HEK293 (cell line): ENCODE measurements at regions not wholly inside any gene's neighbourhood (a gene's known extent, or its start where the extent isn't known, plus 50 kb on each side); places are given as distances from the start of the nearest gene placed in this dataset.

Source experiments
- CTCF ChIA-PET: fragments of 350-600 bp; formaldehyde crosslinking; extraction: SDS; loops from one replicate; lab custom pipeline; 2021; ENCODE audit warnings: antibody characterized with exemption; lab: Yijun Ruan, JAX
- POLR2A ChIA-PET: fragments of 300-600 bp; formaldehyde crosslinking; extraction: SDS; loops from one replicate; lab custom pipeline; 2020; ENCODE audit warnings: antibody characterized with exemption, inconsistent platforms; lab: Yijun Ruan, JAX
- H3K27ac ChIP-seq: fragments of 200-500 bp; sonication (Bioruptor generic); 2 replicates; pipeline ENCODE4 v1.5.1; 2014; ENCODE audit warnings: low read depth, low read length, control low read depth, inconsistent platforms; ENCODE audit errors: extremely low read depth
- H3K36me3 ChIP-seq, 2 experiments: fragments of 200-500 bp in 1 of 2; sonication (Bioruptor generic) in 1 of 2; 1 replicate in 1 of 2; 2 replicates in 1 of 2; pipeline ENCODE4 v1.5.1; 2014 to 2017; ENCODE audit warnings: inconsistent platforms in 2 of 2, low read length in 2 of 2; ENCODE audit not compliant: control insufficient read depth in 2 of 2, insufficient read depth in 1 of 2
- H3K4me1 ChIP-seq: fragments of 200-500 bp; sonication (Bioruptor generic); 2 replicates; pipeline ENCODE4 v1.5.1; 2014; ENCODE audit warnings: mild to moderate bottlenecking, low read length, inconsistent platforms; ENCODE audit not compliant: control insufficient read depth, insufficient read depth
- H3K4me3 ChIP-seq: 2 replicates; pipeline ENCODE4 v1.5.1; 2011; ENCODE audit warnings: low read depth, mild to moderate bottlenecking, control low read depth, low read length, moderate library complexity
- H3K9me3 ChIP-seq: fragments of 200-500 bp; sonication (Bioruptor generic); 2 replicates; pipeline ENCODE4 v1.5.1; 2014; ENCODE audit warnings: low read depth, low read length, inconsistent platforms; ENCODE audit not compliant: control insufficient read depth, insufficient read depth
- ATF2 ChIP-seq: fragments of 450-650 bp; formaldehyde crosslinking; IDR thresholded peaks from 2 replicates; pipeline ENCODE4 v1.5.1; 2016; ENCODE audit warnings: missing biosample characterization, missing genetic modification characterization, low read depth
- WT1 ChIP-seq: fragments of 450-650 bp; formaldehyde crosslinking; IDR thresholded peaks from 2 replicates; pipeline ENCODE4 v1.5.1; 2016; ENCODE audit warnings: missing biosample characterization, missing genetic modification characterization
- ZBTB17 ChIP-seq: fragments of 450-650 bp; formaldehyde crosslinking; IDR thresholded peaks from 2 replicates; pipeline ENCODE4 v1.5.1; 2016; ENCODE audit warnings: missing biosample characterization, missing genetic modification characterization
- ZBTB6 ChIP-seq: fragments of 450-650 bp; formaldehyde crosslinking; IDR thresholded peaks from 2 replicates; pipeline ENCODE4 v1.5.1; 2017; ENCODE audit warnings: missing biosample characterization, missing genetic modification characterization
- ZFP37 ChIP-seq: fragments of 450-650 bp; formaldehyde crosslinking; IDR thresholded peaks from 2 replicates; pipeline ENCODE4 v1.5.1; 2016; ENCODE audit warnings: missing biosample characterization, missing genetic modification characterization
- ZFP41 ChIP-seq: fragments of 450-650 bp; formaldehyde crosslinking; IDR thresholded peaks from 2 replicates; pipeline ENCODE4 v1.5.1; 2016; ENCODE audit warnings: missing biosample characterization, missing genetic modification characterization, borderline replicate concordance
- ZNF2 ChIP-seq: fragments of 450-650 bp; formaldehyde crosslinking; IDR thresholded peaks from 2 replicates; pipeline ENCODE4 v1.5.1; 2016; ENCODE audit warnings: missing biosample characterization, missing genetic modification characterization
- ZNF214 ChIP-seq: fragments of 450-650 bp; formaldehyde crosslinking; IDR thresholded peaks from 2 replicates; pipeline ENCODE4 v1.5.1; 2017; ENCODE audit warnings: missing biosample characterization, mild to moderate bottlenecking, missing genetic modification characterization, borderline replicate concordance
- ZNF24 ChIP-seq: fragments of 450-650 bp; formaldehyde crosslinking; IDR thresholded peaks from 2 replicates; pipeline ENCODE4 v1.5.1; 2016; ENCODE audit warnings: missing biosample characterization, missing genetic modification characterization
- ZNF302 ChIP-seq: fragments of 450-650 bp; formaldehyde crosslinking; IDR thresholded peaks from 2 replicates; pipeline ENCODE4 v1.5.1; 2016; ENCODE audit warnings: missing biosample characterization, missing genetic modification characterization, low read depth
- ZNF341 ChIP-seq: fragments of 450-650 bp; formaldehyde crosslinking; IDR thresholded peaks from 2 replicates; pipeline ENCODE4; 2016; ENCODE audit warnings: low read depth, missing biosample characterization, missing genetic modification characterization
- ZNF488 ChIP-seq: fragments of 450-650 bp; formaldehyde crosslinking; IDR thresholded peaks from 2 replicates; pipeline ENCODE4 v1.5.1; 2016; ENCODE audit warnings: missing biosample characterization, missing genetic modification characterization
- ZNF518A ChIP-seq: fragments of 450-650 bp; formaldehyde crosslinking; conservative IDR thresholded peaks from 2 replicates; pipeline ENCODE4 v1.5.1; 2016; ENCODE audit warnings: low read depth, missing biosample characterization, missing genetic modification characterization
- ZNF629 ChIP-seq: fragments of 450-650 bp; formaldehyde crosslinking; IDR thresholded peaks from 2 replicates; pipeline ENCODE4 v1.5.1; 2017; ENCODE audit warnings: missing biosample characterization, missing genetic modification characterization
- ZNF692 ChIP-seq: fragments of 450-650 bp; formaldehyde crosslinking; IDR thresholded peaks from 2 replicates; pipeline ENCODE4 v1.5.1; 2016; ENCODE audit warnings: missing biosample characterization, missing genetic modification characterization
- ZXDB ChIP-seq: fragments of 450-650 bp; formaldehyde crosslinking; IDR thresholded peaks from 2 replicates; pipeline ENCODE4 v1.5.1; 2016; ENCODE audit warnings: missing biosample characterization, missing genetic modification characterization

GRCh38 chr6:28606424-28607391 lies 81.0 kb downstream of the GPX5 start (continued):
- no peak for TF ChIP-seq ZNF214 (tag by site-specific recombination)
- no peak for TF ChIP-seq ZNF302 (tag by site-specific recombination)
- TF ChIP-seq ZNF692 (tag by site-specific recombination) = peak; percentile 12; the same call in 1 of the 2 replicates
- peak; percentile 78 for TF ChIP-seq ZBTB17 (tag by site-specific recombination)
- TF ChIP-seq ZFP37 (tag by site-specific recombination) = 0 out of 2 replicates have a peak, but pooled peaks have one; percentile 28
- TF ChIP-seq ZNF629 = peak; percentile 75; the same call in 1 of the 2 replicates
- peak; percentile 59 for TF ChIP-seq ZNF341
- no peak; the same call in 1 of the 2 replicates for TF ChIP-seq ZNF518A (tag by site-specific recombination)
- TF ChIP-seq, all 188 proteins: peak for 69

GRCh38 chr6:28607990-28608389 lies 82.3 kb downstream of the GPX5 start:
- TF ChIP-seq ZNF488 (tag by site-specific recombination) = no peak
- no peak for TF ChIP-seq ZNF2
- TF ChIP-seq WT1 (tag by site-specific recombination) = no peak
- no peak for TF ChIP-seq ZBTB6 (tag by site-specific recombination)
- no peak for TF ChIP-seq ZFP41
- TF ChIP-seq ZNF24 (tag by site-specific recombination) = no peak
- no peak for TF ChIP-seq ZXDB (tag by site-specific recombination)
- TF ChIP-seq ATF2 (tag by site-specific recombination) = no peak
- Histone ChIP-seq H3K36me3 (no peaks in the 10 kb centered on the region), H3K4me3 (no peak overlapping the region), H3K4me1 (peaks cover 5% of the 10 kb centered on the region; the same call in 1 of the 2 replicates), H3K27ac (no peak overlapping the region), H3K9me3 (no peaks in the 10 kb centered on the region)
- ChIA-PET POLR2A (interaction anchor here (0.7 kb wide), 1 partner anchor 187 kb away, joined by 3 read pairs; no protein-coding TSS in a partner anchor), CTCF (interaction anchor here (0.7 to 2.4 kb wide), 4 partner anchors 23 to 209 kb away, joined by 3 to 8 read pairs (median 6); no protein-coding TSS in a partner anchor)
